ENCODE measurements at regions not wholly inside any gene's neighbourhood (a gene's known extent, or its start where the extent isn't known, plus 50 kb on each side); places are given as distances from the start of the nearest gene placed in this dataset.

DNA sequence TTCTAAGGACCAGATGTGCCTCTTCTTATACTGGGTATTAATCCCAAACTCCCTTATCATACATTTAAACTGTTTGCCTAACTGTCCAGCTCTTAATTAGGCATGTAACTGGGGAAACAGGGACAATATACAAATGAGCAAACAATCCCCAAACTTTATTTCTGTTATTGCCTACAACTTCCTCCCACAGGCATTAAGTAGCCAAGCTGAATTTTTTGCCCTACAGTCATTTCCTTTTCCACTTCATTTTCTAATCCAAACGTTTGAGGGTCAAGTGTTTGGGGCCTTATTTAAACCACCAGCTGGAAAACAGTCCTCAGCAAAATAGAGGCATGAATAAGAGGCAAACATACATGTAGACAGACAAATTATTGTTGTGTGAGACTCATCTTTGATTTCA, 77.4 kb upstream of the CCL2 start:
- DNase-seq (ENCODE audit: low read depth), result no peak

DNA sequence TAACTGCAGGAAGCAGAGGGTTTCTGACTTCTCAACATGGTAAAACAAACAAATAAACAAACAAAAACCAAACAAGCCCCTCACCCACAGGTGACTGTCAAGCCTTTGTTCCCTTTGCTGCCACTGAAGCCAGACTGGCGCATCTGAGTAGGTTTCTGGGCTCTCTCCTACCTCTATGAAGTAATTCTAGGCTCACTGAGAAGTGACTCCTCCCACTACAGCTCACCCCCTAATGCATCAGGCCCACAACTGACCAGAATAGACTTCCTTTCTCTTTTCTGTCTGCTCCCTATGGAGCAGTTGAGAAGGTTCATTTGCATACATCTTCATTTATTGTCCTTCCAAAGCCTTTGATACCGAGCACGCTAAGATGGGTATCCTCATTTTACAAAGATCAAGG, 77.0 kb upstream of the CCL2 start:
- DNase-seq (ENCODE audit: low read depth), result no peak

DNA sequence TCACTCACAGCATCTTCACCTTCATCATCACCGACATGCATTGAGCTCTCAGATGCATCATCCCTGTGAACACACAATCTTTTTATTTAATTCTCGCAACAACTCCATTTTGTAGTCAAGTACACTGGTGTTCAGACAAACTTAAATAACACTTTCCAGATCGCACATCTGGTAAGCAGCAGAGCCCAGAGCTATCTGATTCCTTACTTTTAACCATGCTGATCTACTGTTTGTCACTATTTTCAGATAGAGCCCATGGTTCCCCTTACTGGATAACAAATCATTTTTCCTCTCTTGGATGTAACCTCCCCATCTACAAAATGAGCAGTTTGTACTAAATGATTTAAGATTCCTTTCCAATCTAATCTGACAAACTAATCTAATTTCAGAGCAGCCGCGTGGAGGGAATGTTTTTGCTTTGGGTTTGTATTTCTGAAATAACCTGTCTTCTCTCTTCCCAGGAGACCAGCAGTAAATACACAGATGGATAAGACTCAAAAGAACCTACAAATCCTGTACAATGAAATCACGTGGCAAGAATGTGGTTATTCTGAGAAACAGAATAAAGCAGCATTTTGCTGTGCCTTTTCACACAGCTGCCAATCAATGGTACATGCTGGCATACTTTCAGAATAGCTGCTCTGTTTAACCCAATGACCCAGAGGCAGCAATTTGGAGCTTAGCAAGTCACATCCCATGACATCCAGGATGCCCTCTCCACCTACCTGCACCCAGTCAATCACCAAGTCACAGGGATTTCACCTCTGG, 72.9 kb upstream of the CCL2 start:
- DNase-seq (ENCODE audit: low read depth), result no peak

DNA sequence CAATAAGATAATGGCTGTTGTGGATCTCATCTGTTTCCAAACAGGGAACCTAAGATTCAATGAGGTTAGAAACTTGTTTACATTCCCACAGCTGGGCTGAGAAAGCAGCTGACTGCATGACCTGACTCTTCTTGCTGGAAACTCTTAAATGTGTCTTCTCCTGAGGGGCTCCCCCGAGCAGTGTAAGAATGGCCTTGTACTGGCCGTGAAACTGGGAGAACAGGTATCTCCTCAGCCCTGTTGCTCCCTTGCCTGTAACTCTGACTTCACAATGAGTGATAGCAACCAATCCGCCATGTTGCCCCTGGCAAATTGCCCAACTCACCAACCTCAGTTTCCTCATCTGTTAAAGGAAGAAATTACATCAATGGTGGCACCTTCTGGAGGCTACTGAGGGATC, 59.1 kb upstream of the CCL2 start:
- no peak for DNase-seq (ENCODE audit: low read depth)

DNA sequence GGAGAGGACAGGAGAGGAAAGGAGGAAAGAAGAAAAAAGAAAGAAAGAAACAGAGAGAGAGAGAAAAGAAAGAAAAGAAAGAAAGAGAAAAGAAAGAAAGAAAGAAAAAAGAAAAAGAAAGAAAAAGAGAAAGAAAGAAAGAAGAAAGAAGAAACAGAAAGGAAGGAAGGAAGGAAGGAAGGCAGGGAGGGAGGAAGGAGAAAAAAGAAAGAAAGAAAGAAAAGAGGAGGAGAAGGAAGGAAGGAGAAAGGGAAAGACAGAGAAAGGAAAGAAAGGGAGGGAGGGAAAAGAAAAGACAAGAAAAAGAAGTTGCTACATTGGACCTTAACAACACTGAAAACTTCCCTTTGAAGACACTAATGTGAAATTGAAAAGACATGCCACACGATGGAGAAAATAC, 56.6 kb upstream of the CCL2 start:
- no peak for DNase-seq (ENCODE audit: low read depth)

DNA sequence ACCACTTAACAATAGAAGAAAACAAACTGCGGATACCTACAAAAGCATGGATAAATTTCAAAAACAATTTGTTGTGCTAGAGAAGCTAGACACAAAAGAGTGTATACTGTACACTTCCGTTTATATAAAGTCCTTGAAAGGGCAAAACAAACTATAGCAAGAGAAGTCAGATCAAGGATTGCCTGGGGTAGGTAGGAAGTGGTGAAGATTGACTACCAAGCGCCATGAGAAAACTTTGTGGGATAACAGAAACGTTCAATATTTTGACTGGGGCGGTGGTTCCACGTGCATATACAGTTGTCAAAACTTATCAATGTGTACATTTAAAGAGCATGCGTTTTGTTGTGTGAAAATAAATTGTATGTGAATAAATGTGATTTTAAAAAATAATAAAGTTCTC, 55.6 kb upstream of the CCL2 start:
- no peak for DNase-seq (ENCODE audit: low read depth)

DNA sequence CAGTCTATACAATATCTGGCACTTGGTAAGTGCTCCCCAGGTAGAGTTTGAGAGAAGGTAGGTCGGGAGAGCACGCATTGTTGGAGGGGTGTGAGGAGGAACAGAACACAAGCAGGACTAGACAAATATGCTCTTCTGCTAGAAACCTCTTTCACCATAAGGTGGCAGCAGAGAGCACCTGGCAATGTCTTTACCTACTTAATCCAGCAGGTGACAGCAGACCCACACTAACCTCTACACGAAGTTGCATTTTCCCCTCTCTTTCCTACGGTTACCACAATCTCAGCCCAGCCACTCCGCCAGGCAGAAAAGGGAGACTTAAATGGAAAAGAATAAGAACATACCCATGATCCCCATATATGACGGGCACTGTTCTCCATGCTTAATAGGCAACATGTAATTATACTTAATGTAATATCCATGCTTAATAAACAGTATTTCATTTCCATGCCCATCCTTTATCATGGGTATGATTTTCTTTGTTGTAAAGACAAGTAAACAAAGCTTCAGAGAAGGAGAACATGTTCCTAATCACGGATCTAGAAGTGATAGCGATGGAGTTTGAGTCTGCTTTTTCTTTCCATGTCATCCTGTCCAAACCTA, 55.1 kb upstream of the CCL2 start:
- DNase-seq (ENCODE audit: low read depth), result peak; percentile 34

DNA sequence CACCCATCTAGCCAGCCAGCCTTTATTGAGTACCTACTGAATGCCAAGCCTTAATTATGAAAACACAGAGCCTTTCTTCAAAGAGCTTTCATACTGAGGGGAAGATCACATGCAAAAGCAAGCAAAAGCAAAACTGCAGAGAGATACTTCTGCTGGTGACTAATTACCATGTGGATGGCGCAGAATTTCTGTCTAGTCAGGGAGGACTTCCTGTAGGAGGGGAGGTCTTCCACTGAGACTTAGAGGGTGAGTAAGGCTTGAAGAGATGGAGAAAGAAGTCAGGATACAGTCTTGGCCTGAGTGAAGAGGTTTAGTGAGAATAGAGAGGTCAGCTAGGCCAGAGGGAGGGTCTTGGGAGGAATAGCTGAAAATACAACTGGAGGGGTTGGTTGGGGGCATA, 53.9 kb upstream of the CCL2 start:
- DNase-seq (ENCODE audit: low read depth), result no peak

DNA sequence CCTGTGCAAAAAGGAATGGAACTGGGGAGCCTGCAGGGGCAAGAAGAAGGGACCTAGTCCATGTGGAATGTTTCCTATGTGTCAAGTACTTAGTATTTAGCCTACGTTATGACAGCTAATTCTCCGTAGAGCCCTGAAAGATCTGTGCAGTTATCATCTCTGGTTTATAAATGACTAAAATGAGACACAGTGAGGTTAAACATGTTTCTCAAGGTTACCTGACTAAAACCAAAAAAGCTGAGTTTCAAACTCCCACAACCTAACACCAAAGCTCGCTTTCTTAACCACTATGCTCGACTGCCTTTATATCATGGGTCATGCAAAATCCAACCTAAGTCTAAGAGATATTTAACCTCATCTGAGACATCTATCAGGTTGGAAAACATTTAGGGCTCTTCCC, 53.3 kb upstream of the CCL2 start:
- no peak for DNase-seq (ENCODE audit: low read depth)

DNA sequence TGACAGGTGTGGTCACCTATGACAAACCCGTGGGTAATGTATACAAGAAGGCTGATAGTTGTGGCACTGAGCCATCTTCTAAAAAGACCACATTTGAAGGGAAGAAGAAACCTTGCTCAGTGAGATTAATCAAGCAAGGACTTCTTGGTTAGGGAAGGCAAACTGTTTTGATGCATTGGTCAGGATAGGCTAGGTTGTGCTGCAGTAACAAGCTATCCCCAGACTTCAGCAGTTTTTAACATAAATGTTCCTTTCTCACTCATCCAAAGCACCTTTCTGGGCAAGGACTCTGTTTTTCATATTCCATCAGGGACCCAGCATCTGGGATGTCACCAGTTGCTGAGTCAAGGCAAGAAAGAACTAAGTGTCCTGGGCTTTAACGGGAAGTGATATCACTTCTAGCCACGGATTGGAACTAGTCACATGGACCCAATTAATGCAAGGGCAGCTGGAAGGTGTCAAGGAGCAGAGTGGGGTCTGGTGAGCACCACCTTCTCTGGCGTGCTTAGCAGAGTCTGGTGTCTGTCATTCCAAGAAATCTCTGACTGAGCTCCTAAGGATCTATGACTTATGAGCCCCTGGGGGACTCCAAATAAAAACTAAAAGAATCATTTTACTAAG, 52.0 kb upstream of the CCL2 start:
- no peak for DNase-seq (ENCODE audit: low read depth)

DNA sequence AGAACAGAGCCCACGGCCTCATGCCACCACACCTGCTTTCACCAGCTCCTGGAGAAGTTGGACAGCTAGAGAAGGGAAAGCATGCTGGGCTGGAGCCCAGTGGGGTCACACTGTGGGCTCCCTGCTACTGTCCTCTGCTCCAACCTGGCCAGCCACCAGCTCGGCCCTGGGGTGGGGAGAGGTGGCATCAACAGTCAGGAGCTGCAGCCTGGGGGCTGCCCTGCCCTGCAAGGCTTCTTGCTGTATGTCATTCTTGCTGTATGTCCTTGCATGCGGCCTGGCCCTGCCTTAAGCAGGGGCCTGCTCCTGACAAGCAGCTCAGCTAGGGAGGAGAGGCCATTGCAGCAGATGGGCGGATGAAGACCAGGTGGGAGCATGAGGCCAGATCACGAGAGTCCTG, 50.7 kb upstream of the CCL2 start:
- DNase-seq (ENCODE audit: low read depth), result no peak

Data from stimulated activated CD8-positive, alpha-beta memory T cell treated with anti-CD3 and anti-CD28 coated beads, Interleukin-15, amount 100 ng/mL, for 1 hour (primary cell).